ENCODE measurements at regions not wholly inside any gene's neighbourhood (a gene's known extent, or its start where the extent isn't known, plus 50 kb on each side); places are given as distances from the start of the nearest gene placed in this dataset.

- dilution Hi-C loops (cut with MboI; ENCODE audit: extremely low pct_ligation_motif_present, low sequenced_read_pairs): no loop called here
- Histone ChIP-seq H2AFZ (ENCODE audit: control insufficient read depth, low read length) (no peak overlapping the region), H3K9me3 (ENCODE audit: control insufficient read depth, low read depth, low read length) (no peaks in the 10 kb centered on the region), H3K36me3 (ENCODE audit: control insufficient read depth in 2 of 2, extremely low read depth in 1 of 2, insufficient read depth in 2 of 2, low read length in 2 of 2) (no peaks in the 10 kb centered on the region), H3K27ac (ENCODE audit: control insufficient read depth, insufficient read depth, low read length) (no peak overlapping the region), H3K79me2 (ENCODE audit: control insufficient read depth, insufficient read depth, low read length) (no peaks in the 10 kb centered on the region), H3K27me3 (ENCODE audit: control insufficient read depth, extremely low read depth, insufficient read depth, low read length) (no peaks in the 10 kb centered on the region), H3K9me1 (ENCODE audit: control insufficient read depth, extremely low read depth, insufficient read depth, low read length) (no peaks in the 10 kb centered on the region), H3K4me1 (ENCODE audit: control insufficient read depth, extremely low read depth, insufficient read depth, low read length) (no peaks in the 10 kb centered on the region), H3K4me2 (ENCODE audit: control insufficient read depth, extremely low read depth, insufficient read depth, low read depth, low read length) (no peak overlapping the region), H3K9ac (ENCODE audit: control insufficient read depth, extremely low read depth, insufficient read depth, low read length) (no peak overlapping the region), H3K4me3 (ENCODE audit: control insufficient read depth in 2 of 3, extremely low read depth in 1 of 3, insufficient read depth in 2 of 3, low read depth in 1 of 3, low read length in 3 of 3) (no peak overlapping the region), H4K20me1 (ENCODE audit: control insufficient read depth, extremely low read depth, insufficient read depth, low read length) (no peaks in the 10 kb centered on the region)
- DNase-seq (ENCODE audit: low read depth, low spot score): no peak
- no peak for TF ChIP-seq EZH2 (IDR thresholded peaks at IDR 0.05; ENCODE audit: low read length)
- TF ChIP-seq, protein P1, sequence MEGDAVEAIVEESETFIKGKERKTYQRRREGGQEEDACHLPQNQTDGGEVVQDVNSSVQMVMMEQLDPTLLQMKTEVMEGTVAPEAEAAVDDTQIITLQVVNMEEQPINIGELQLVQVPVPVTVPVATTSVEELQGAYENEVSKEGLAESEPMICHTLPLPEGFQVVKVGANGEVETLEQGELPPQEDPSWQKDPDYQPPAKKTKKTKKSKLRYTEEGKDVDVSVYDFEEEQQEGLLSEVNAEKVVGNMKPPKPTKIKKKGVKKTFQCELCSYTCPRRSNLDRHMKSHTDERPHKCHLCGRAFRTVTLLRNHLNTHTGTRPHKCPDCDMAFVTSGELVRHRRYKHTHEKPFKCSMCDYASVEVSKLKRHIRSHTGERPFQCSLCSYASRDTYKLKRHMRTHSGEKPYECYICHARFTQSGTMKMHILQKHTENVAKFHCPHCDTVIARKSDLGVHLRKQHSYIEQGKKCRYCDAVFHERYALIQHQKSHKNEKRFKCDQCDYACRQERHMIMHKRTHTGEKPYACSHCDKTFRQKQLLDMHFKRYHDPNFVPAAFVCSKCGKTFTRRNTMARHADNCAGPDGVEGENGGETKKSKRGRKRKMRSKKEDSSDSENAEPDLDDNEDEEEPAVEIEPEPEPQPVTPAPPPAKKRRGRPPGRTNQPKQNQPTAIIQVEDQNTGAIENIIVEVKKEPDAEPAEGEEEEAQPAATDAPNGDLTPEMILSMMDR (optimal IDR thresholded peaks at IDR 0.05 in 1 of 3, IDR thresholded peaks at IDR 0.05 in 1 of 3, conservative IDR thresholded peaks at IDR 0.05 in 1 of 3; ENCODE audit: extremely low read depth in 1 of 3, insufficient read depth in 2 of 3, low read length in 3 of 3): no peak
- FAIRE-seq: no peak
These were observed 248.1 kb downstream of the CNTN3 start for GRCh38 chr3:74366331-74366730.

- H4K20me1 ChIP-seq (ENCODE audit: control insufficient read depth, extremely low read depth, insufficient read depth, low read length): no peaks in the 10 kb centered on the region
- TF ChIP-seq, protein P1 (optimal IDR thresholded peaks at IDR 0.05 in 1 of 3, IDR thresholded peaks at IDR 0.05 in 1 of 3, conservative IDR thresholded peaks at IDR 0.05 in 1 of 3; ENCODE audit: extremely low read depth in 1 of 3, insufficient read depth in 2 of 3, low read length in 3 of 3): no peak
- no peak for TF ChIP-seq EZH2 (IDR thresholded peaks at IDR 0.05; ENCODE audit: low read length)
- DNase-seq (ENCODE audit: low read depth, low spot score) (no peak), FAIRE-seq (no peak)
- no peaks in the 10 kb centered on the region for H3K4me1 ChIP-seq (ENCODE audit: control insufficient read depth, extremely low read depth, insufficient read depth, low read length)
- dilution Hi-C loops (cut with MboI; ENCODE audit: extremely low pct_ligation_motif_present, low sequenced_read_pairs): no loop called here
- no peak overlapping the region for H3K9ac ChIP-seq (ENCODE audit: control insufficient read depth, extremely low read depth, insufficient read depth, low read length)
- no peaks in the 10 kb centered on the region for H3K9me3 ChIP-seq (ENCODE audit: control insufficient read depth, low read depth, low read length)
- H3K27me3 ChIP-seq (ENCODE audit: control insufficient read depth, extremely low read depth, insufficient read depth, low read length): no peaks in the 10 kb centered on the region
- no peaks in the 10 kb centered on the region for H3K9me1 ChIP-seq (ENCODE audit: control insufficient read depth, extremely low read depth, insufficient read depth, low read length)
- H3K4me2 ChIP-seq (ENCODE audit: control insufficient read depth, extremely low read depth, insufficient read depth, low read depth, low read length): no peak overlapping the region
- H3K4me3 ChIP-seq (ENCODE audit: control insufficient read depth in 2 of 3, extremely low read depth in 1 of 3, insufficient read depth in 2 of 3, low read depth in 1 of 3, low read length in 3 of 3): no peak overlapping the region
- H3K79me2 ChIP-seq (ENCODE audit: control insufficient read depth, insufficient read depth, low read length): no peaks in the 10 kb centered on the region
- H3K36me3 ChIP-seq (ENCODE audit: control insufficient read depth in 2 of 2, extremely low read depth in 1 of 2, insufficient read depth in 2 of 2, low read length in 2 of 2): no peaks in the 10 kb centered on the region
- no peak overlapping the region for H2AFZ ChIP-seq (ENCODE audit: control insufficient read depth, low read length)
- H3K27ac ChIP-seq (ENCODE audit: control insufficient read depth, insufficient read depth, low read length): no peak overlapping the region
These were observed 251.1 kb downstream of the CNTN3 start for GRCh38 chr3:74363346-74363745.
